ENCODE measurements at regions not wholly inside any gene's neighbourhood (a gene's known extent, or its start where the extent isn't known, plus 50 kb on each side); places are given as distances from the start of the nearest gene placed in this dataset.

GRCh38 chr16:87221633-87222032, 95.6 kb downstream of the C16orf95 start:
- no peak for DNase-seq

- DNase-seq = no peak
These were observed 94.9 kb downstream of the C16orf95 start for GRCh38 chr16:87222335-87222734.

- DNase-seq = no peak
These were observed 93.4 kb downstream of the C16orf95 start for GRCh38 chr16:87223656-87224248.

- DNase-seq = no peak
These were observed 90.3 kb downstream of the C16orf95 start for GRCh38 chr16:87226926-87227295.

GRCh38 chr16:87227296-87227951, 89.8 kb downstream of the C16orf95 start:
- DNase-seq = no peak

- no peak for DNase-seq
These were observed 88.8 kb downstream of the C16orf95 start for GRCh38 chr16:87228363-87228762.

GRCh38 chr16:87229230-87230188, 87.7 kb downstream of the C16orf95 start:
- no peak for DNase-seq

GRCh38 chr16:87230571-87230970, 86.6 kb downstream of the C16orf95 start:
- DNase-seq = no peak

- DNase-seq = no peak
These were observed 85.9 kb downstream of the C16orf95 start for GRCh38 chr16:87231295-87231694.

GRCh38 chr16:87231911-87232310, 85.3 kb downstream of the C16orf95 start:
- no peak for DNase-seq

- no peak for DNase-seq
These were observed 83.3 kb downstream of the C16orf95 start for GRCh38 chr16:87233928-87234327.

GRCh38 chr16:87234601-87235000, 82.6 kb downstream of the C16orf95 start:
- no peak for DNase-seq

- no peak for DNase-seq
These were observed 81.2 kb downstream of the C16orf95 start for GRCh38 chr16:87235810-87236515.

GRCh38 chr16:87236516-87237115, 80.6 kb downstream of the C16orf95 start:
- DNase-seq = no peak

- no peak for DNase-seq
These were observed 78.9 kb downstream of the C16orf95 start for GRCh38 chr16:87238361-87238715.

GRCh38 chr16:87239545-87239944, 77.6 kb downstream of the C16orf95 start:
- DNase-seq = no peak

GRCh38 chr16:87240211-87241136, 76.7 kb downstream of the C16orf95 start:
- no peak for DNase-seq

- no peak for DNase-seq
These were observed 75.9 kb downstream of the C16orf95 start for GRCh38 chr16:87241137-87241771.

- no peak for DNase-seq
These were observed 73.7 kb downstream of the C16orf95 start for GRCh38 chr16:87243478-87243877.

- no peak for DNase-seq
These were observed 72.5 kb downstream of the C16orf95 start for GRCh38 chr16:87244636-87245197.

GRCh38 chr16:87245511-87245910, 71.7 kb downstream of the C16orf95 start:
- no peak for DNase-seq

Data from activated CD8-positive, alpha-beta memory T cell treated with anti-CD3 and anti-CD28 coated beads, Interleukin-2, amount 50 U/mL, for 4 hours (primary cell).